GM18858 (cell line): ENCODE measurements at regions not wholly inside any gene's neighbourhood (a gene's known extent, or its start where the extent isn't known, plus 50 kb on each side); places are given as distances from the start of the nearest gene placed in this dataset.

Experiments
- ATAC-seq: cut with Tn5 transposase; IDR thresholded peaks from one replicate; pipeline ENCODE4 v1.9.1; 2021; ENCODE audit not compliant: unreplicated experiment

DNA sequence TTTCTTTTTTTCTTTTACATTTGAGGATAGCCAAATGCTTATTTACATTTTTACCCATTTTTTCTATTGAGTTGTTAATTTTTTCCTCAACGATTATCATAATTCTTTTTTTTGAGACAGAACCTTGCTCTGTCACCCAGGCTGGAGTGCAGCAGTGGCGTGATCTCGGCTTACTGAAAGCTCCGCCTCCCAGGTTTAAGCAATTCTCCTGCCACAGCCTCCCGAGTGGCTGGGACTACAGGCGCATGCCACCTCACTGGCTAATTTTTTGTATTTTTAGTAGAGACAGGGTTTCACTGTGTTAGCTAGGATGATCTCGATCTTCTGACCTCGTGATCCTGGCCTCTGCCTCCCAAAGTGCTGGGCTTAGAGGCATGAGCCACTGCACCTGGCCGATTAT lies 208.7 kb downstream of the LIG4 start:
- ATAC-seq = no peak

GRCh38 chr13:108005231-108005630 lies 210.1 kb downstream of the LIG4 start:
- no peak for ATAC-seq

DNA sequence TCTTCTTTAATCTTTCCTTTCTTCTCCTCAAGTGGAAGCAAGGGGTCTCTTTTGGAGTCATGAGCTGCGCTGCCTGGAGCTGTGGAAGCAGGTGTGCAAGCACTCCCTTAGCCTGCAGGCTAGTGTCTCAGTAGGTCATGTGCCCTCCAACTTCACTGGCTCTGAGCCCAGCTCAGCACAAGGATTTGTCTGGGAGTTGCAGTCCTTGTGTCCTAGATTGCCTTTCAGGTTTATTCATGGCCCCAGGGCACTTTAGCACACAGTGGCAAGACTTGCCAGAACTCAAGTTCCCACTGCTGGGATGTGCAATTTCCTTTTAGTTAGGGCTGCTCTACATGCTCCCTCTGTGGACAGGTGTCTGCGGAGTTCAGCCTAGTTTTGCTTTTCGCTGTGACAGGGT lies 211.7 kb downstream of the LIG4 start:
- ATAC-seq = no peak

GRCh38 chr13:108000998-108001397 lies 214.3 kb downstream of the LIG4 start:
- ATAC-seq = no peak

DNA sequence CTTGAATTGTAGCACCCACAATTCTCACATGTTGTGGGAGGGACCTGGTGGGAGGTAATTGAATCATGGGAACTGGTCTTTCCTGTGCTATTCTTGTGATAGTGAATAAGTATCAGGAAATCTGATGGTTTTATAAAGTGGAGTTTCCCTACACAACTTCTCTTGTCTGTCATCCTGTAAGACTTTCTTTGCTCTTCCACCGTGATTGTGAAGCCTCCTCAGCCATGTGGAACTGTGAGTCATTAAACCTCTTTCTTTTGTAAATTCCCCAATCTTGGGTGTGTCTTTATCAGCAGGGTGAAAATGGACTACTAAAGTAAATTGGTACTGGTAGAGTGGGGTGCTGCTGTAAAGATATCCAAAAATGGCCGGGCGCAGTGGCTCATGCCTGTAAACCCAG lies 215.6 kb downstream of the LIG4 start:
- ATAC-seq = no peak

GRCh38 chr13:107994137-107994536 lies 221.2 kb downstream of the LIG4 start:
- ATAC-seq = no peak

- no peak for ATAC-seq
These were observed 221.9 kb downstream of the LIG4 start for GRCh38 chr13:107993239-107993949.

GRCh38 chr13:107992542-107992941 lies 222.8 kb downstream of the LIG4 start:
- ATAC-seq = no peak

GRCh38 chr13:107977071-107977574 lies 238.2 kb downstream of the LIG4 start:
- ATAC-seq = no peak

DNA sequence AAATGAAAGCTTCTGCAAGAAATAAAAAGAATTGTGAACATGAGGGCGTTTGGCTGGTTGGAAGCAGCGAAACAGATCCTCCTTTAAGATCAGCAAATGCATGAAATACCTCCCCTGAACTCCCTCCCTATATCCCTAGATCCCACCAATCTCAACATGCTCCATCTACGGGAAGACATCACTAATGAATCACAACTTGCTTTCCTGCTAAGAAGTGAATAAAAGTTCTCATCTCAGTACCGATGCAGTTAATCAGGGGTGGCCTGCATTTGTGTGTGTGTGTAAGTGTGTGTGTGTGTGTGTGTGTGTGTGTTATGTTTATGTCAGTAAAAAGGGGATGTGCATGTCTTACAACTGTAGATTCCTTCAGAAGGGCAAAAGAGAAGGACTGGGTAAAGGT lies 238.7 kb downstream of the LIG4 start:
- no peak for ATAC-seq

DNA sequence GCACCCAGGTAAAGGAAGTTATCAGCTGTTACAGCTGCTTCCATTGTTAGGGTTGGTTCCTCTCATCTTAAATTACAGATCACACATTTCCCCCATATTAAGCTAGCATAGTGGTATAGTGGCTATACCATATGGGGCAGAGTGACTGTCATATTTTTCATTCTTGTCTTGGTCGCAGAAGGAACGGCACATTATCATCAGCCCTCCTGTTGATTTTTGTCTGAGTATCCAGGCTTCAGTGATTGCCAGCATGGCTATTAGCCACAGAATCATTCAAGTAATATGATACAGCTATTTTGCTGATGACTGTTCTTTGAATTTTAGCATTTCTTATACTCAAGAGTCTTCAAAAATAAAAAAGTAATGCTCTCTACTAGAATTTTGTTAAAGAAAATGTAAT lies 240.9 kb downstream of the LIG4 start:
- no peak for ATAC-seq

GRCh38 chr13:107969546-107969945 lies 245.8 kb downstream of the LIG4 start:
- ATAC-seq = no peak

DNA sequence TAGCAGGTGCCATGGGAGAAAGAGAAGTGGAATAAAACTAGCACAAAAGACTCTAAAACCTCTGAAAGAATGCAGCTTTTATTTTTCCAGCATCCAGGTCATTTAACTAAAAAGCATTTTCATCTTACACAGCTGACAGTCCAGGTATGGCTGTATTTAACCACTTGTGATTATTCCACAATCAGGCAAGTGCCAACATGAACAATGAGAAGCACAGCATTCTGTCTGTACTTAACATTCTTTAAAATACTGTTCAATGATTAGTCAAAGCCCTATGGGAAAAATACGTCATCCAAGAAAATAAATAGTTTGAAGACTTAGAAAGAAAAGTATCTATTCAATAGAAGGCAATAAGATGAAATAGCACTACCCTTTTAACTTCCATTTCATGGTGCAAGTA lies 246.9 kb downstream of the LIG4 start:
- ATAC-seq = no peak

DNA sequence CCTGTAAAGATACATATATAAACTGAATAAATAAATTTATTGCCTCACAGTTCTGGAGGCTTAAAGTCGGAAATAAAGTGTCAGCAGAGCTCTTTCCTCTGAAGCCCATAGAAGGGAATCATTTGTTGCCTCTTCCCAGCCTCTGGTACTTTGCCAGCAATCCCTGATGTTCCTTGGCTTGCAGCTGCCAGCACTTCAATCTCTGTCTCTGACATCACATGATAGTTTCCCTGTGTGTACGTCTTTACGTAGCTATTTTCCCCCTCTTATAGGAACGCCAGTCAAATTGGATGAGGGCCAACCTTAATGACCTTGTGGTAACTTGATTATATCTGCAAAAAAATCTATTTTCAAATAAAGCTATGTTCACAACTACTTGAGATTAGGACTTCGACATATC lies 250.9 kb downstream of the LIG4 start:
- ATAC-seq = no peak

DNA sequence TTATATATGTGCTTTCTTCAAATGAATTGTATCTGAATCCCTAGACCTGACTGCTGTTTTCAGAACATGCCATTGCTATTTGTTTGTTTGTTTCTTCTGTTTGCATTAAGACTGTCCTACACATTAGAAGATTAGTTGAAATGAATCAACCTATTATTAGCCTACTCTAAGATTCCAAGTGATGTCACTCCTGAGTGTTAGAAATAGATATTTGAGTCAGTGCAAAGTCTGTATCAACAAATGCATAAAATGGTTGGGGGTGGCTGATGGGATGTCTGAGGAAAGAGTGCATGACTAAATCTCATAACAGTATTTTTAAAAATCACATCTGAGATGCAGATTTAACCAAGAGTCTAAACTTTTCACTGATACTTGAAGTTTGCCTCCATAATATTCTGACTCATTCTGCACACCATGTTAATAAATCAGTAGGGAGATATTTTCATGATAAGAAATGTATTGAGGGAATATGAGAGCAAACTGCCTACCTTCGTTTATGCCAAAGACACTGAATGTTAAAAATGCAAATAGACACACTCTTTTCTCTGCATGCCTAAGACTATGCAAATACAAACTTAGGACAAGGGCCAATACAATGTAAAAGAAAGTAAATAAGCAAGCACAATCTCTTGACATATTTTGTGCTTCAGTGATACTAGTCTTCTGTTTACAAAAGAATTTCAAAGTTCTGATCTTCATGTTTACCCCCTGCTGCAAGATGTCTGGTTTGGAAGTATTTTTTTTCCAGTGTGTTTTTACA lies 253.3 kb downstream of the LIG4 start:
- ATAC-seq = no peak

GRCh38 chr13:107960301-107960700 lies 255.0 kb downstream of the LIG4 start:
- no peak for ATAC-seq

DNA sequence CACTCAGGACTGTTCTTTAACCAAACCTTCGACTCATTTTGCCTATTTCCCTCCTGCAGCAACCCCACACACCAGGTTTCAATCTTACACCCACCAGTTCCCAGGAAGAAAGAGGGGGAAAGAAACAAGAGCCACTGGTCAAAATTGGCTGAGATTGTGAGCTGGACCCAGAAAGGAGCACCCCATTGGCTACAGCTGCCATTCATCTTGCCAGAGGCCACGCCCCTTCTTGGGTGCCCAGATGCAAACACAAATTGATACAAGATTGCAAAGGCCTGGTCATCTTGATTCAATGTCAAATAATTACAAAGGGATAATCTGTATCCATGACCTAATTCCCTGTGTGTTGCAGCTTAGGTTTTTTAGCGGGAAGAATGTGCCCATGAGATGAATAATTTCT lies 258.4 kb downstream of the LIG4 start:
- no peak for ATAC-seq

GRCh38 chr13:107942030-107942617 lies 273.2 kb downstream of the LIG4 start:
- no peak for ATAC-seq

GRCh38 chr13:107941345-107942029 lies 273.8 kb downstream of the LIG4 start:
- ATAC-seq = no peak

- ATAC-seq = no peak
These were observed 277.5 kb downstream of the LIG4 start for GRCh38 chr13:107937848-107938247.

DNA sequence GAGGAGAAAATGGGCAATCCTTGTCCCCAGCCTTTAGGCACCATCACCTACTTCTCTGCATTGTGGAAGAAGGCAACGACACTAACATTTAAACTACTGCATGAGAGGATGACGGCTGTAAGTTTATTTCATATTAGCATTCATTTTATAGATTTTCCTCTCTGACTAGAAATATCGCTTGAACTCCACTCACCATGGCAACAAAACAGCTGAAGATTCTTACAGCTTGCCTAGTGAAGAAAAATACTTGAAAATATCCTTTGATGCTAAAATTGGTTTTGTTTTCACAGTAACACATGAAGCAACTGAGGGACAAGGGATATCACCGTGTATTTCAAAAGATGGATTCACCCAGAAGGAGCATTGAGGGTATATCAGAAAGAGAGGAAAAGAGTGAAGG lies 284.3 kb downstream of the LIG4 start:
- ATAC-seq = no peak

DNA sequence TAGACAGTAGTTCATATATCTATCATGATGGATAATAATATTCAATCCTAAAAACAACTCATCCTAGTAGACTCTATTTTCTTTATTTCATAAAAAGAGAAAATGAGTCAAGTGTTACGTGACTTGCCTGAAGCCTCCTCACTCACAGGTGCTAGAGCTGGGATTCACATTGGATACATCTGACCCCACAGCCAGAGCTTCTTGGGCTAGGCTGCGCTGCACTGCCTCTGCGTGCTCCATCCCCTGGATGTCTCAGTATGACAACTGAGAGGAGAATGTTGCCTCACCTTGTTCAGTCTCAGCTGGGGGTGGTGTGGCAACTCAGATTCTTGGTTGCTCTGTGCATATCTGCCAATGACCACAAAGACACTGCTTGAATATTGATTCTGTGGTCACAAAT lies 286.6 kb downstream of the LIG4 start:
- no peak for ATAC-seq
